H1 (cell line): ENCODE measurements at regions not wholly inside any gene's neighbourhood (a gene's known extent, or its start where the extent isn't known, plus 50 kb on each side); places are given as distances from the start of the nearest gene placed in this dataset.

ENCODE experiments used
- CTCF ChIA-PET: fragments of 300-600 bp; sonication (Branson Sonifier 250); formaldehyde crosslinking; loops from one replicate; lab custom pipeline; 2021; ENCODE audit not compliant: partially characterized antibody; lab: Charles Lee
- POLR2A ChIA-PET: fragments of 300-600 bp; sonication (Branson Sonifier 250); formaldehyde crosslinking; loops from one replicate; lab custom pipeline; 2021; ENCODE audit warnings: inconsistent platforms; ENCODE audit not compliant: partially characterized antibody; lab: Charles Lee
- DNase-seq, 2 experiments: peaks; one replicate each; pipeline versions ENCODE4 v3.0.0 to v3.0.0-alpha.2; 2010 to 2022; ENCODE audit warnings: low spot score in 2 of 2, low read depth in 1 of 2, mixed read lengths in 1 of 2
- FAIRE-seq: peaks from 2 replicates; lab custom pipeline; 2011; peaks lifted over from hg19 to GRCh38; lab: Jason Lieb, UNC
- H2AFZ ChIP-seq: 2 replicates; pipeline ENCODE4 v1.8.1; 2012; ENCODE audit warnings: low read length, inconsistent platforms
- H2AK5ac ChIP-seq: 2 replicates; pipeline ENCODE4 v1.6.1; 2013; ENCODE audit warnings: low read depth, low read length
- H2BK120ac ChIP-seq: replicated peaks from 2 replicates; pipeline ENCODE3; 2013; ENCODE audit warnings: low read depth, low read length, inconsistent platforms
- H2BK12ac ChIP-seq: 2 replicates; pipeline ENCODE4 v1.6.1; 2013; ENCODE audit warnings: low read depth, low read length
- H2BK15ac ChIP-seq: 2 replicates; pipeline ENCODE4 v1.6.1; 2013; ENCODE audit warnings: low read length
- H2BK20ac ChIP-seq: 2 replicates; pipeline ENCODE4 v1.6.1; 2013; ENCODE audit warnings: low read length
- H2BK5ac ChIP-seq: 2 replicates; pipeline ENCODE4 v1.6.1; 2013; ENCODE audit warnings: low read depth, low read length
- H3K14ac ChIP-seq: 2 replicates; pipeline ENCODE4 v1.6.1; 2013; ENCODE audit warnings: inconsistent platforms; ENCODE audit not compliant: insufficient read length
- H3K18ac ChIP-seq: 2 replicates; pipeline ENCODE4 v1.6.1; 2013; ENCODE audit warnings: low read length; ENCODE audit errors: extremely low read depth
- H3K23ac ChIP-seq: 2 replicates; pipeline ENCODE4 v1.6.1; 2013; ENCODE audit warnings: inconsistent platforms; ENCODE audit not compliant: insufficient read length
- H3K23me2 ChIP-seq: 2 replicates; pipeline ENCODE4 v1.6.1; 2013; ENCODE audit warnings: low read depth, low read length
- H3K27ac ChIP-seq: 2 replicates; pipeline ENCODE4 v1.6.1; 2011; ENCODE audit warnings: low read depth, low read length, inconsistent platforms
- H3K27me3 ChIP-seq, 4 experiments: replicated peaks in 1 of 4; 1 replicate in 1 of 4; 2 replicates in 3 of 4; pipeline versions ENCODE4 v1.6.1 to v1.8.1; 2011 to 2013; ENCODE audit warnings: low read length in 3 of 4, mild to moderate bottlenecking in 3 of 4, inconsistent platforms in 2 of 4, mixed read lengths in 2 of 4, moderate library complexity in 1 of 4; ENCODE audit not compliant: control insufficient read depth in 3 of 4, insufficient read depth in 3 of 4; ENCODE audit errors: extremely low read depth in 1 of 4
- H3K36me3 ChIP-seq, 4 experiments: 2 replicates each; pipeline versions ENCODE4 v1.6.1 to v1.8.1; 2011 to 2013; ENCODE audit warnings: mild to moderate bottlenecking in 4 of 4, low read length in 3 of 4, moderate library complexity in 2 of 4, control low read depth in 1 of 4, inconsistent platforms in 1 of 4; ENCODE audit not compliant: insufficient read depth in 4 of 4, control insufficient read depth in 2 of 4
- H3K4ac ChIP-seq: replicated peaks from 2 replicates; pipeline ENCODE3; 2013; ENCODE audit warnings: low read length, low read depth, mixed read lengths, inconsistent platforms; ENCODE audit not compliant: insufficient read length
- H3K4me1 ChIP-seq, 4 experiments: replicated peaks in 1 of 4; 1 replicate in 1 of 4; 2 replicates in 3 of 4; pipeline versions ENCODE4 v1.6.1 to v1.8.1; 2011 to 2013; ENCODE audit warnings: low read length in 3 of 4, inconsistent platforms in 2 of 4, mixed read lengths in 1 of 4; ENCODE audit not compliant: insufficient read depth in 4 of 4, control insufficient read depth in 3 of 4
- H3K4me2 ChIP-seq, 2 experiments: 2 replicates each; pipeline versions ENCODE4 v1.6.1 to v1.8.1; 2011 to 2013; ENCODE audit warnings: low read depth in 2 of 2, low read length in 2 of 2, control low read depth in 1 of 2, inconsistent platforms in 1 of 2, mild to moderate bottlenecking in 1 of 2; ENCODE audit not compliant: insufficient read depth in 1 of 2
- H3K4me3 ChIP-seq, 4 experiments: fragments of 200-600, 300-600 bp in 1 of 4; sonication (generic), shearing (Covaris generic), sonication (Bioruptor Twin) in 1 of 4; 2 replicates each; pipeline versions ENCODE4 v1.5.1 to v1.8.1; 2011 to 2016; ENCODE audit warnings: low read length in 4 of 4, low read depth in 3 of 4, control low read depth in 2 of 4, inconsistent platforms in 2 of 4, mild to moderate bottlenecking in 2 of 4, mixed read lengths in 1 of 4, moderate library complexity in 1 of 4; ENCODE audit not compliant: insufficient read depth in 2 of 4; ENCODE audit errors: extremely low read depth in 1 of 4
- H3K56ac ChIP-seq: replicated peaks from 2 replicates; pipeline ENCODE3; 2013; ENCODE audit warnings: low read depth, mild to moderate bottlenecking, mixed read lengths, low read length, inconsistent platforms; ENCODE audit not compliant: insufficient read length
- H3K79me1 ChIP-seq: 2 replicates; pipeline ENCODE4 v1.6.1; 2013; ENCODE audit warnings: low read depth, low read length, control low read depth
- H3K79me2 ChIP-seq, 2 experiments: 2 replicates each; pipeline versions ENCODE4 v1.6.1 to v1.8.1; 2012 to 2013; ENCODE audit warnings: low read length in 2 of 2, mild to moderate bottlenecking in 2 of 2, inconsistent platforms in 1 of 2; ENCODE audit not compliant: insufficient read depth in 2 of 2, control insufficient read depth in 1 of 2
- H3K9ac ChIP-seq, 4 experiments: replicated peaks in 1 of 4; 1 replicate in 1 of 4; 2 replicates in 3 of 4; pipeline versions ENCODE4 v1.6.1 to v1.8.1; 2011 to 2013; ENCODE audit warnings: low read depth in 3 of 4, low read length in 3 of 4, control low read depth in 2 of 4, mild to moderate bottlenecking in 2 of 4, moderate library complexity in 2 of 4, inconsistent platforms in 1 of 4; ENCODE audit errors: extremely low read depth in 1 of 4
- H3K9me3 ChIP-seq, 2 experiments: 2 replicates each; pipeline versions ENCODE4 v1.6.1 to v1.8.1; 2012 to 2013; ENCODE audit warnings: mild to moderate bottlenecking in 2 of 2, moderate library complexity in 2 of 2, control low read depth in 1 of 2, inconsistent platforms in 1 of 2, low read depth in 1 of 2, low read length in 1 of 2, mixed read lengths in 1 of 2; ENCODE audit not compliant: insufficient read depth in 2 of 2
- H4K20me1 ChIP-seq, 2 experiments: replicated peaks in 1 of 2; 2 replicates each; pipeline versions ENCODE3 to v1.8.1; 2011 to 2013; ENCODE audit warnings: inconsistent platforms in 2 of 2, low read length in 2 of 2, mild to moderate bottlenecking in 1 of 2; ENCODE audit not compliant: insufficient read depth in 2 of 2, control insufficient read depth in 1 of 2
- H4K5ac ChIP-seq: 2 replicates; pipeline ENCODE4 v1.6.1; 2013; ENCODE audit warnings: low read length, low read depth, mixed read lengths, inconsistent platforms; ENCODE audit not compliant: insufficient read length
- H4K8ac ChIP-seq: 2 replicates; pipeline ENCODE4 v1.8.0; 2013; ENCODE audit warnings: mild to moderate bottlenecking, moderate library complexity, low read length, inconsistent platforms; ENCODE audit not compliant: insufficient read depth; ENCODE audit errors: extremely low read depth
- H4K91ac ChIP-seq: replicated peaks from 2 replicates; pipeline ENCODE3; 2013; ENCODE audit warnings: low read length, mixed read lengths, inconsistent platforms; ENCODE audit not compliant: insufficient read length
- CHD1 ChIP-seq: IDR thresholded peaks from 2 replicates; pipeline ENCODE4 v1.6.1; 2012; ENCODE audit warnings: low read depth, low read length, improper control_type of control experiment
- FOSL1 ChIP-seq: IDR thresholded peaks from 2 replicates; pipeline ENCODE4 v1.6.1; 2011; ENCODE audit warnings: mild to moderate bottlenecking, low read depth, low read length, moderate library complexity; ENCODE audit not compliant: insufficient read depth
- GTF2F1 ChIP-seq: IDR thresholded peaks from 2 replicates; pipeline ENCODE4 v1.6.1; 2012; ENCODE audit warnings: low read depth, low read length, improper control_type of control experiment, borderline replicate concordance
- HDAC2 ChIP-seq, 2 experiments: fragments of 300-600 bp in 1 of 2; sonication (generic) in 1 of 2; IDR thresholded peaks; 2 replicates each; pipeline ENCODE4 v1.6.1; 2011 to 2012; ENCODE audit warnings: low read depth in 2 of 2, low read length in 2 of 2, mild to moderate bottlenecking in 2 of 2, moderate library complexity in 2 of 2, borderline replicate concordance in 1 of 2, inconsistent platforms in 1 of 2
- HDAC6 ChIP-seq: IDR thresholded peaks from one replicate; pipeline ENCODE4 v1.7.1; 2012; ENCODE audit warnings: low read depth, mild to moderate bottlenecking, inconsistent platforms, low read length, moderate library complexity
- PHF8 ChIP-seq: fragments of 200-600 bp; sonication (generic); conservative IDR thresholded peaks from 2 replicates; pipeline ENCODE4 v1.7.1; 2012; ENCODE audit warnings: low read depth, mild to moderate bottlenecking, inconsistent platforms, low read length, moderate library complexity
- SP1 ChIP-seq: IDR thresholded peaks from 2 replicates; pipeline ENCODE4 v1.6.1; 2011; ENCODE audit warnings: low read depth, low read length
- SP2 ChIP-seq: IDR thresholded peaks from 2 replicates; pipeline ENCODE4 v1.6.1; 2012; ENCODE audit warnings: mild to moderate bottlenecking, low read length, inconsistent platforms
- WGBS, 2 experiments: shearing (Covaris generic) in 1 of 2; methylation state at CpG; one replicate each; pipeline versions ENCODE4 v1.1.6 to v1.1.7; 2013 to 2015; ENCODE audit warnings: low lambda C conversion rate in 2 of 2, mixed read lengths in 2 of 2, inconsistent platforms in 1 of 2, low coverage in 1 of 2, missing lambda C conversion rate in 1 of 2; ENCODE audit not compliant: insufficient replicate concordance in 2 of 2, insufficient coverage in 1 of 2, insufficient read length in 1 of 2; ENCODE audit errors: extremely low coverage in 1 of 2, missing lambda C conversion rate in 1 of 2; 5-methylcytosine and 5-hydroxymethylcytosine counted together
- TF ChIP-seq, protein P1 (sequence below): IDR thresholded peaks from 2 replicates; pipeline ENCODE4 v1.6.1; 2012; ENCODE audit warnings: inconsistent platforms

DNA sequence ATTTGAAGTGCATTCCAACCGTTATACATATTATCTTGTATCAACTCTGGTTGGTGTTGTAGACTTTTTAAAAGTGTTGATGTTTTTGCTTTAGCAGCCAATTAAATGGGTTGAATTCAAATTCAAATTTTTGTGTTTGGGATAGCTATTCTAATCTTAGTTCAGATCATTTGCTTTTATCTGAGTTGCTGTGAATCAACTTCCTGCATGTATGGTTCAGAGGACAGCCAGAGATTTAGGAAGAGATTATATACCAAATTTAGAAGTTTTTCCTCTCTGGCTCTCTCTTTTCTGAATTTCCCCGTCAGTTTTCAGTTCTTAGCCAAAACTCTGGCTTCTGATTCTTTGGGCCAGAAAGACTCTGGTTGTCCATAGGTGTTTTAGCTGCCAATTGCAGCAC lies 415.5 kb downstream of the NUF2 start:
- TF ChIP-seq SP2, result no peak
- TF ChIP-seq SP1, result no peak
- TF ChIP-seq PHF8, result no peak
- no peak for TF ChIP-seq GTF2F1
- no peak for TF ChIP-seq HDAC6
- no peak for TF ChIP-seq FOSL1
- TF ChIP-seq CHD1, result no peak
- TF ChIP-seq HDAC2 (IDR thresholded peaks at IDR 0.05; ENCODE audit: borderline replicate concordance in 1 of 2, low read depth in 2 of 2, low read length in 2 of 2), result no peak
- TF ChIP-seq, protein P1, sequence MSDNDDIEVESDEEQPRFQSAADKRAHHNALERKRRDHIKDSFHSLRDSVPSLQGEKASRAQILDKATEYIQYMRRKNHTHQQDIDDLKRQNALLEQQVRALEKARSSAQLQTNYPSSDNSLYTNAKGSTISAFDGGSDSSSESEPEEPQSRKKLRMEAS, result no peak
- Histone ChIP-seq H3K79me2 (no peaks in the 10 kb centered on the region), H3K4me1 (no peaks in the 10 kb centered on the region), H3K36me3 (no peaks in the 10 kb centered on the region), H3K79me1 (no peaks in the 10 kb centered on the region), H4K5ac (no peak overlapping the region), H3K9me3 (no peaks in the 10 kb centered on the region), H4K8ac (no peak overlapping the region), H2BK12ac (no peak overlapping the region), H3K9ac (no peak overlapping the region), H3K14ac (no peak overlapping the region), H2BK20ac (no peak overlapping the region), H3K27me3 (no peaks in the 10 kb centered on the region), H3K4ac (no peak overlapping the region), H3K4me2 (no peak overlapping the region), H2BK15ac (no peak overlapping the region), H2AFZ (peak overlapping the region; percentile 6; the same call in 1 of the 2 replicates), H4K91ac (no peak overlapping the region), H3K23me2 (no peaks in the 10 kb centered on the region), H3K23ac (no peak overlapping the region), H2BK120ac (no peak overlapping the region), H2AK5ac (no peak overlapping the region), H3K27ac (no peak overlapping the region), H2BK5ac (no peak overlapping the region), H3K4me3 (no peak overlapping the region), H3K56ac (no peak overlapping the region), H3K18ac (no peak overlapping the region), H4K20me1 (no peaks in the 10 kb centered on the region)
- FAIRE-seq (no peak), DNase-seq (no peak)
- WGBS, 2 experiments, result 70% methylated on average over 2 of the region's 2 CpGs; no CpG with 5 or more reads in 1 of the 2 experiments
- ChIA-PET POLR2A (no interaction called here), CTCF (interaction anchor here (0.8 to 2.2 kb wide), 2 partner anchors 11 to 152 kb away, joined by 4 to 10 read pairs; no protein-coding TSS in a partner anchor)
